NCI-H128 (cell line): ENCODE measurements at regions not wholly inside any gene's neighbourhood (a gene's known extent, or its start where the extent isn't known, plus 50 kb on each side); places are given as distances from the start of the nearest gene placed in this dataset.
"Not testable (repeated sequence)": the region's sequence is repeated elsewhere in the genome, so short reads cannot be mapped to it uniquely, and the experiment has no call there.

Source experiments
- DNase-seq: peaks from one replicate; lab custom pipeline; 2025; ENCODE audit not compliant: unreplicated experiment; lab: John Stamatoyannopoulos, UW

- DNase-seq = no peak
These were observed 184.3 kb upstream of the HMCN1 start for GRCh38 chr1:185549906-185550305.

- DNase-seq = no peak
These were observed 188.2 kb upstream of the HMCN1 start for GRCh38 chr1:185546029-185546428.

GRCh38 chr1:185541871-185542301, 192.3 kb upstream of the HMCN1 start:
- DNase-seq = no peak

- no peak for DNase-seq
These were observed 193.9 kb upstream of the HMCN1 start for GRCh38 chr1:185540295-185540694.

GRCh38 chr1:185539277-185539943, 194.8 kb upstream of the HMCN1 start:
- DNase-seq = no peak

- DNase-seq = not testable (repeated sequence)
These were observed 195.8 kb upstream of the HMCN1 start for GRCh38 chr1:185538309-185538898.

- DNase-seq = no peak
These were observed 196.6 kb upstream of the HMCN1 start for GRCh38 chr1:185537596-185537995.

- no peak for DNase-seq
These were observed 197.8 kb upstream of the HMCN1 start for GRCh38 chr1:185536165-185536920.

- no peak for DNase-seq
These were observed 198.6 kb upstream of the HMCN1 start for GRCh38 chr1:185535621-185536020.

- DNase-seq = no peak
These were observed 199.4 kb upstream of the HMCN1 start for GRCh38 chr1:185534801-185535200.

GRCh38 chr1:185533596-185533995, 200.6 kb upstream of the HMCN1 start:
- no peak for DNase-seq

- DNase-seq = no peak
These were observed 201.3 kb upstream of the HMCN1 start for GRCh38 chr1:185532856-185533255.

- DNase-seq = no peak
These were observed 202.4 kb upstream of the HMCN1 start for GRCh38 chr1:185531838-185532237.

- DNase-seq = no peak
These were observed 204.0 kb upstream of the HMCN1 start for GRCh38 chr1:185530215-185530614.

GRCh38 chr1:185529673-185530072, 204.5 kb upstream of the HMCN1 start:
- no peak for DNase-seq

- no peak for DNase-seq
These were observed 206.0 kb upstream of the HMCN1 start for GRCh38 chr1:185528084-185528676.

GRCh38 chr1:185526344-185527307, 207.6 kb upstream of the HMCN1 start:
- no peak for DNase-seq

- no peak for DNase-seq
These were observed 203.3 kb upstream of the IVNS1ABP start for GRCh38 chr1:185520188-185520920.

- no peak for DNase-seq
These were observed 200.9 kb upstream of the IVNS1ABP start for GRCh38 chr1:185517808-185518419.

GRCh38 chr1:185517301-185517700, 200.3 kb upstream of the IVNS1ABP start:
- not testable (repeated sequence) for DNase-seq
